ENCODE measurements at regions not wholly inside any gene's neighbourhood (a gene's known extent, or its start where the extent isn't known, plus 50 kb on each side); places are given as distances from the start of the nearest gene placed in this dataset.

- H3K4me3 ChIP-seq (replicated peaks in 1 of 2; ENCODE audit: low read depth in 2 of 2, low read length in 2 of 2), result no peak overlapping the region
- no peak for TF ChIP-seq CTCF (IDR thresholded peaks at IDR 0.05; ENCODE audit: low read depth, low read length)
- DNase-seq (ENCODE audit: low read depth in 2 of 2), result no peak
Observed at GRCh38 chr3:124654470-124654845, 75.8 kb upstream of the UMPS start.

- TF ChIP-seq CTCF (IDR thresholded peaks at IDR 0.05; ENCODE audit: low read depth, low read length), result no peak
- DNase-seq (ENCODE audit: low read depth in 2 of 2), result no peak
- no peak overlapping the region for H3K4me3 ChIP-seq (replicated peaks in 1 of 2; ENCODE audit: low read depth in 2 of 2, low read length in 2 of 2)
Observed at GRCh38 chr3:124656531-124656930, 73.7 kb upstream of the UMPS start.

DNA sequence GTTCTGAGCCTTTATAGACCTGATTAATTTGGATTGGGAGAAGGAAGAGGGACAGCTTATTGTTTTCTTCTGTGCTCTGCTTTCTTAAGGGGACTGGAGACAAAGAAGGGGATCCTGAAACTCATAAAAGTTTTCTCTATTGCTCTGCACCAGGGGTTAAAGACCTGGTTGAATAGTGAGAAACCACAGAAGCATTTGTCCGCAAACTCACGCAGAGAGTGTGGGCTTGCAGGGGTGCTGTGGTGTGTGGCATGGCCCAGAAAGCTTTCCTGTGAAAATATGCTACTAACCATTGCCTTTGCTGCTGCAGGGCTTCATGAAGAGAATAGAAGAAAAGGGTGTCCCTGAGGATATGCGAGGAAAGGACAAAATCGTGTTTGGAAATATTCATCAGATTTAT lies 73.1 kb upstream of the UMPS start:
- no peak for TF ChIP-seq CTCF (IDR thresholded peaks at IDR 0.05; ENCODE audit: low read depth, low read length)
- no peak overlapping the region for H3K4me3 ChIP-seq (replicated peaks in 1 of 2; ENCODE audit: low read depth in 2 of 2, low read length in 2 of 2)
- DNase-seq (ENCODE audit: low read depth in 2 of 2), result no peak

DNA sequence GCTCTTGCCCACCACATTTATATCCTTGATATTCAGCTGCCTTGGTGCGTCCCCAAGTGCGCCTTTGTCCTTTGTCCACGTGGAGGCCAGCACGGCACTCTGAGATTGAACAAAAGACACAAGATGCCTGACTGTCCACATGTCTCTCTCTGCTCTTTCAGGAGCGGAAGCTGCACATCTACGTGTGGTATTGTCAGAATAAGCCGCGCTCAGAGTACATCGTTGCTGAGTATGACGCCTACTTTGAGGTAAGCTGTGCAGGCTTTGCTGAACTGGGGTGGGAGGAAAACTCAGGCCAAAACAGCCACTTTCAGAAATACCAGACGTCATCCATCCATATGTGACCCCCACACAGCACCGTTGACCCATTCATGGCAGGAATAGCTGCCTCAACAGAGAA lies 72.0 kb upstream of the UMPS start:
- H3K4me3 ChIP-seq (replicated peaks in 1 of 2; ENCODE audit: low read depth in 2 of 2, low read length in 2 of 2), result no peak overlapping the region
- TF ChIP-seq CTCF (IDR thresholded peaks at IDR 0.05; ENCODE audit: low read depth, low read length), result no peak
- DNase-seq (ENCODE audit: low read depth in 2 of 2), result no peak

DNA sequence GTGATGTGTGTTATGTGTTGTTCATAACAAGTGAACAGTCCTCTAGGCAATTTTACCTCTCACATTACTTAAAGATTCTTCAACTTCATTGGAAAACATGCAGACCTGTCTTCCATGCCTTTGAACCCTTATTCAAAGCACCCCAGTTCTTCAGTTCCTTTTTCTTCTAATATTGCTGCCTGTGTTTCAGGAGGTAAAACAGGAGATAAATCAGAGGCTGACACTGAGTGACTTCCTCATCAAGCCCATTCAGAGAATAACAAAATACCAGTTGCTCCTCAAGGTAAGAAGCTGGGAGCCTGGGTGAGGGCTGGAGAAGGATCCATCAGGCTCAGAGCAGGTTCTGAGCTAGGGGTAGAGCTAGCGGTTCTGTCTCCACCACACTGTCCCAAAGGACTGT lies 71.1 kb upstream of the UMPS start:
- no peak for DNase-seq (ENCODE audit: low read depth in 2 of 2)
- no peak for TF ChIP-seq CTCF (IDR thresholded peaks at IDR 0.05; ENCODE audit: low read depth, low read length)

GRCh38 chr3:124660599-124660998 lies 69.7 kb upstream of the UMPS start:
- TF ChIP-seq CTCF (IDR thresholded peaks at IDR 0.05; ENCODE audit: low read depth, low read length), result no peak
- no peak overlapping the region for H3K4me3 ChIP-seq (replicated peaks in 1 of 2; ENCODE audit: low read depth in 2 of 2, low read length in 2 of 2)
- DNase-seq (ENCODE audit: low read depth in 2 of 2), result peak in 1 of 2 donors; percentile 3

More for the DNA sequence above, 71.1 kb upstream of the UMPS start:
- H3K4me3 ChIP-seq (replicated peaks in 1 of 2; ENCODE audit: low read depth in 2 of 2, low read length in 2 of 2), result no peak overlapping the region

DNA sequence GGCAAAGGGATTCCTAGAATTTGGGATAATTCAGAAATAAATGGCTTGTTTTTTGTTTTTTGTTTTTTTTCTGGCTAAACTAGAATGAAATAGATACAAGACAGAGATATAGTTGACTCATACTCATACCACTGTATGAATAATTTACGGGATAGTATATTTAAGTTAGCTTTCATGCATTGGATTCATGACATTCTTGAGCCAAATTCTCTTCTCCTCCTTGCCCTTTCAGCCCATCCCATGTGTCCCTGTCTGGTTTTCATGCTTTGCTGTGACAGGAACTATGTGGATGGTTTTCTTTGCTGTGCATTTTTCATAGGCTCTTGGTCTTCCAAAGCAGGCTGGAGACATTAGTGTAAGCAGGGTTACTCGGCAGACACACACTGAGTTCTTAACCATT lies 66.6 kb upstream of the UMPS start:
- peak; percentile 39 to 41 for DNase-seq (ENCODE audit: low read depth in 2 of 2)
- TF ChIP-seq CTCF (IDR thresholded peaks at IDR 0.05; ENCODE audit: low read depth, low read length), result no peak
- no peak overlapping the region for H3K4me3 ChIP-seq (replicated peaks in 1 of 2; ENCODE audit: low read depth in 2 of 2, low read length in 2 of 2)
